OCI-LY1 (cell line): ENCODE measurements at regions not wholly inside any gene's neighbourhood (a gene's known extent, or its start where the extent isn't known, plus 50 kb on each side); places are given as distances from the start of the nearest gene placed in this dataset.

Experiments used
- EZH2 ChIP-seq: fragments of 200-600 bp; sonication (generic), shearing (Covaris generic); IDR thresholded peaks from 2 replicates; pipeline ENCODE4 v1.8.0; 2017; ENCODE audit warnings: borderline replicate concordance, mixed run types, mild to moderate bottlenecking, antibody characterized with exemption, low read length, moderate library complexity, mixed read lengths
- TF ChIP-seq, protein P1 (sequence below): fragments of 200-600 bp; sonication (generic), shearing (Covaris generic); IDR thresholded peaks from 2 replicates; pipeline ENCODE4 v1.5.1; 2017; ENCODE audit warnings: mild to moderate bottlenecking, antibody characterized with exemption, low read length, moderate library complexity, mixed read lengths

DNA sequence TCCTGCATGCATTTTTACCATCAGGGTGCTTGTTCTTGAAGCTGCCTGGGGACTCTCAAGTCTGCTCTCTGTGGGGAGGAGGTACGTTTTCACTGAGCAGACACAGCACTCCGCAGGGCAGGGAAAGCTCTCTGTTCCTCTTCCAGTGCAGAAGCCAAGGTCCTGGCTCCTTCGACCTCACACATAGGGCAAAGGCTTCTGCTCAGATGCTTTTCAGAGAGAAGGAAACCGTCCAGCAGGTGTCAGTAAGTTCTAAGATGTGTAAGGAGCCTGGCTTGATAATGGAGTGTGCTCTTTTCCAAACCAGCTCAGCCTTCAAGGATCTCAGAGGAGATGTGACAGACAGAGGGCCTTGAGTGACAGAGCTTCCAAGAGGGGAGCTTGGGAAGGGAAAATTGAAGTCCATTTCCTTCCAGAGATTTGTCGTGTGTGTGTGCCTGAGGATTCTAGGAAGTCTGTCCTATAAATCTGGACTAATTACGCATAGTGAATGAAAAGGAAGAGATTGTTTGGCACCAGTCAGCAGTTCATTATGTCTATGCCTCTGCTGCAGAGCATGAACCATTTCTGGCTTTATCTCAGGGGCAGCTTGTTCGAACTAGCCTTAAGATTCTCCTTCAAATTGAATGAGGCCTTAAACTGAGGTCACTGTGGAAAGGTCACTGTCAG is 67.3 kb upstream of the UPP2 start:
- TF ChIP-seq, protein P1, sequence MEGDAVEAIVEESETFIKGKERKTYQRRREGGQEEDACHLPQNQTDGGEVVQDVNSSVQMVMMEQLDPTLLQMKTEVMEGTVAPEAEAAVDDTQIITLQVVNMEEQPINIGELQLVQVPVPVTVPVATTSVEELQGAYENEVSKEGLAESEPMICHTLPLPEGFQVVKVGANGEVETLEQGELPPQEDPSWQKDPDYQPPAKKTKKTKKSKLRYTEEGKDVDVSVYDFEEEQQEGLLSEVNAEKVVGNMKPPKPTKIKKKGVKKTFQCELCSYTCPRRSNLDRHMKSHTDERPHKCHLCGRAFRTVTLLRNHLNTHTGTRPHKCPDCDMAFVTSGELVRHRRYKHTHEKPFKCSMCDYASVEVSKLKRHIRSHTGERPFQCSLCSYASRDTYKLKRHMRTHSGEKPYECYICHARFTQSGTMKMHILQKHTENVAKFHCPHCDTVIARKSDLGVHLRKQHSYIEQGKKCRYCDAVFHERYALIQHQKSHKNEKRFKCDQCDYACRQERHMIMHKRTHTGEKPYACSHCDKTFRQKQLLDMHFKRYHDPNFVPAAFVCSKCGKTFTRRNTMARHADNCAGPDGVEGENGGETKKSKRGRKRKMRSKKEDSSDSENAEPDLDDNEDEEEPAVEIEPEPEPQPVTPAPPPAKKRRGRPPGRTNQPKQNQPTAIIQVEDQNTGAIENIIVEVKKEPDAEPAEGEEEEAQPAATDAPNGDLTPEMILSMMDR = peak; percentile 37; the same call in 1 of the 2 replicates
- no peak for TF ChIP-seq EZH2
